Body of pancreas (tissue), 4 donors: ENCODE measurements at regions not wholly inside any gene's neighbourhood (a gene's known extent, or its start where the extent isn't known, plus 50 kb on each side); places are given as distances from the start of the nearest gene placed in this dataset.

Source experiments
- POLR2A ChIP-seq, 3 donors: fragments of 450-650 bp; IDR thresholded peaks; one replicate each; pipeline ENCODE4 v1.6.1; 2016; ENCODE audit warnings: antibody characterized with exemption in 3 of 3, mild to moderate bottlenecking in 2 of 3
- TF ChIP-seq, protein P1 (sequence below), 7 experiments: fragments of 450-650 bp in 4 of 7; fragments of 200-600 bp in 3 of 7; sonication (generic) in 3 of 7; IDR thresholded peaks; one replicate each; pipeline ENCODE4 v1.5.1; 2016 to 2019; ENCODE audit warnings: antibody characterized with exemption in 7 of 7

DNA sequence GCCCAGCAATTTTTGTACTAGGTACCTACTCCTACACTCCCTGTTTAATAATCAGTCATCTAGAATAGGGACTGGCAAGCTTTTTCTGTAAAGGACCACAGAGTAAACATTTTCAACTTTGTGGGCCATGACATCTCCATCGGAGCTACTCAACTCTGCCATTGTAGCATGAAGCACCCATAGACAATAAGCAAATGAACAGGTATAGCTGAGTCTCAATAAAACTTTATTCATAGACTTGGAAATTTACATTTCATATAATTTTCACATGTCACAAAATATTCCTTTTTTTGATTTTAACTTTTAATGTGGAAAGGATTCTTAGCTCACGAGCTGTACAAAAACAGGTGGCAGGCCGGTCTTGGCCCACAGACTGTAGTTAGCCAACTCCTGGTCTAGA, 345.8 kb downstream of the SOX9 start:
- TF ChIP-seq, protein P1, sequence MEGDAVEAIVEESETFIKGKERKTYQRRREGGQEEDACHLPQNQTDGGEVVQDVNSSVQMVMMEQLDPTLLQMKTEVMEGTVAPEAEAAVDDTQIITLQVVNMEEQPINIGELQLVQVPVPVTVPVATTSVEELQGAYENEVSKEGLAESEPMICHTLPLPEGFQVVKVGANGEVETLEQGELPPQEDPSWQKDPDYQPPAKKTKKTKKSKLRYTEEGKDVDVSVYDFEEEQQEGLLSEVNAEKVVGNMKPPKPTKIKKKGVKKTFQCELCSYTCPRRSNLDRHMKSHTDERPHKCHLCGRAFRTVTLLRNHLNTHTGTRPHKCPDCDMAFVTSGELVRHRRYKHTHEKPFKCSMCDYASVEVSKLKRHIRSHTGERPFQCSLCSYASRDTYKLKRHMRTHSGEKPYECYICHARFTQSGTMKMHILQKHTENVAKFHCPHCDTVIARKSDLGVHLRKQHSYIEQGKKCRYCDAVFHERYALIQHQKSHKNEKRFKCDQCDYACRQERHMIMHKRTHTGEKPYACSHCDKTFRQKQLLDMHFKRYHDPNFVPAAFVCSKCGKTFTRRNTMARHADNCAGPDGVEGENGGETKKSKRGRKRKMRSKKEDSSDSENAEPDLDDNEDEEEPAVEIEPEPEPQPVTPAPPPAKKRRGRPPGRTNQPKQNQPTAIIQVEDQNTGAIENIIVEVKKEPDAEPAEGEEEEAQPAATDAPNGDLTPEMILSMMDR (IDR thresholded peaks at IDR 0.05), result no peak
- TF ChIP-seq POLR2A (IDR thresholded peaks at IDR 0.05), result no peak
